ENCODE measurements at regions not wholly inside any gene's neighbourhood (a gene's known extent, or its start where the extent isn't known, plus 50 kb on each side); places are given as distances from the start of the nearest gene placed in this dataset.

DNA sequence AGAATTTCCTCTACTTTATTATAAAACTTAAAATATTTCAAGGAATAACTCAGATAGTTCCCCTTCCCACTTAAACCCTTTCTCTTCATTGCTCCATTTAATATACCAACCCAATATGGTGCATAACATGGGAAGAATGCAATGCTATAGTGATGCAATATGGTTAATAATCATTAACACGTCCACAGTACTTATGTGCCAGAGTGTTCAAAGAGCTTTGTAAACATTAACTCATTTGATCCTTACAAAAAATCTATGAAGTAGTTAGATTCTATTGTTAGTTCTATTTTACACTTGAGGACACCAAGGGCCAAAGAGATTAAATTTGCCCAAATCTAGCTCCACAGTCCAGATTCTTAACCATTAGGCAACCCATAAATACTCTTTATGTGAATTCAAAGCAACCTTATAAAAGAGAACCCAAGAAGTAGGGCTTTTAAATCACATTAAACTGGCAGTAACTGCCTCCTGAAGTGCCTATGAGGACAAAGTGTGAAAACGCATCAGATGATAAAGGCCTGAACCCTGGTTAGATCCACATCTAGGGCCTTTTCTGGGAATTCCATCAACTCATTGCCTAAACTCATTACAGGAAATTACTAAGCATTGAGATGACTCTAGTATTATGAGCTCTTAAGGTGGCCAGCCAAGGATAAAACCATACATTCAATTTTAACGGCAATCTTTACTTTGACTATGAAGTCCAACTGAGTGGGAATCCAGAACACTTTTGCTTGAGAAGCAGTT lies 94.3 kb downstream of the AREG start:
- TF ChIP-seq CTCF (IDR thresholded peaks at IDR 0.05 in 8 of 11, conservative IDR thresholded peaks at IDR 0.05 in 3 of 11) (no peak), POLR2A (IDR thresholded peaks at IDR 0.05) (no peak)
